K562 (cell line): ENCODE measurements at regions not wholly inside any gene's neighbourhood (a gene's known extent, or its start where the extent isn't known, plus 50 kb on each side); places are given as distances from the start of the nearest gene placed in this dataset.

Experiments
- ATAC-seq: fragments of 200-7000 bp; cut with Tn5 transposase; 3 replicates; pipeline ENCODE4 v1.9.1; 2020; ENCODE audit warnings: moderate library complexity
- BruUV-seq: library from RNA; stranded (reverse); fragments of 400-500 nt; replicated peaks from 2 replicates; lab custom pipeline; 2021; lab: Mats Ljungman, UMichigan
- CTCF ChIA-PET: fragments of 300-600 bp; formaldehyde crosslinking; extraction: SDS; loops from one replicate; lab custom pipeline; 2021; ENCODE audit warnings: low intra/inter-chr PET ratio; lab: Yijun Ruan, JAX
- POLR2A ChIA-PET: fragments of 300-600, 350-650 bp; sonication (Branson Sonifier 250); formaldehyde crosslinking; extraction: SDS; loops from one replicate; lab custom pipeline; 2021; ENCODE audit warnings: antibody characterized with exemption, inconsistent platforms; lab: Yijun Ruan, JAX
- DNase-seq, 4 experiments: peaks; one replicate each; pipeline versions ENCODE4 v3.0.0 to v3.0.0-alpha.2; 2011 to 2018; ENCODE audit warnings: low spot score in 3 of 4, mixed read lengths in 3 of 4; ENCODE audit errors: extremely low read depth in 1 of 4
- FAIRE-seq: peaks from 2 replicates; lab custom pipeline; 2011; peaks lifted over from hg19 to GRCh38; lab: Jason Lieb, UNC
- H2AFZ ChIP-seq: 2 replicates; pipeline ENCODE4 v1.6.0; 2011; ENCODE audit warnings: low read depth, low read length, control low read depth, inconsistent platforms
- H3K27ac ChIP-seq: fragments of 200-600 bp; 3 replicates; pipeline ENCODE4 v1.8.0; 2011; ENCODE audit warnings: low read depth, mild to moderate bottlenecking, control low read depth, inconsistent platforms, low read length, moderate library complexity, mixed read lengths; ENCODE audit errors: extremely low read depth
- H3K27me3 ChIP-seq, 2 experiments: fragments of 300-600 bp in 1 of 2; 2 replicates in 1 of 2; 3 replicates in 1 of 2; pipeline versions ENCODE4 v1.6.0 to v1.8.0; 2011; ENCODE audit warnings: inconsistent platforms in 2 of 2, low read length in 2 of 2, mild to moderate bottlenecking in 1 of 2, mixed read lengths in 1 of 2, moderate library complexity in 1 of 2; ENCODE audit not compliant: control insufficient read depth in 2 of 2, insufficient read depth in 2 of 2
- H3K36me3 ChIP-seq: fragments of 300-600 bp; 3 replicates; pipeline ENCODE4 v1.8.0; 2011; ENCODE audit warnings: mild to moderate bottlenecking, low read length, inconsistent platforms; ENCODE audit not compliant: control insufficient read depth, insufficient read depth
- H3K4me1 ChIP-seq, 2 experiments: fragments of 200-600 bp in 1 of 2; replicated peaks in 1 of 2; 2 replicates in 1 of 2; 3 replicates in 1 of 2; pipeline versions ENCODE4 v1.5.1 to v1.8.0; 2011; ENCODE audit warnings: inconsistent platforms in 2 of 2, low read length in 2 of 2, mild to moderate bottlenecking in 1 of 2, mixed read lengths in 1 of 2, moderate library complexity in 1 of 2; ENCODE audit not compliant: control insufficient read depth in 2 of 2, insufficient read depth in 2 of 2
- H3K4me2 ChIP-seq: 2 replicates; pipeline ENCODE4 v1.6.1; 2011; ENCODE audit warnings: low read length, control low read depth, inconsistent platforms, mixed read lengths; ENCODE audit not compliant: insufficient read depth
- H3K4me3 ChIP-seq: fragments of 200-600 bp; sonication (generic), shearing (Covaris generic); 2 replicates; pipeline ENCODE4 v1.5.1; 2016; ENCODE audit warnings: control low read depth, inconsistent platforms
- H3K79me2 ChIP-seq: fragments of 200-600 bp; 3 replicates; pipeline ENCODE4 v1.8.0; 2011; ENCODE audit warnings: low read length, inconsistent platforms; ENCODE audit not compliant: control insufficient read depth, insufficient read depth
- H3K9ac ChIP-seq, 2 experiments: 2 replicates each; pipeline versions ENCODE4 v1.6.0 to v1.6.1; 2011; ENCODE audit warnings: low read depth in 2 of 2, low read length in 2 of 2, control low read depth in 1 of 2, inconsistent platforms in 1 of 2, mild to moderate bottlenecking in 1 of 2, mixed read lengths in 1 of 2; ENCODE audit not compliant: insufficient read depth in 1 of 2
- H3K9me1 ChIP-seq: one replicate; pipeline ENCODE4 v1.6.0; 2011; ENCODE audit warnings: inconsistent platforms, mild to moderate bottlenecking, low read length, moderate library complexity; ENCODE audit not compliant: control insufficient read depth, insufficient read depth
- H3K9me3 ChIP-seq: replicated peaks from 2 replicates; pipeline ENCODE4 v1.5.1; 2011; ENCODE audit warnings: low read depth, low read length, inconsistent platforms; ENCODE audit not compliant: control insufficient read depth, insufficient read depth
- H4K20me1 ChIP-seq: replicated peaks from 2 replicates; pipeline ENCODE4 v1.6.1; 2011; ENCODE audit warnings: low read length, inconsistent platforms, mixed read lengths; ENCODE audit not compliant: control insufficient read depth, insufficient read depth
- ADNP ChIP-seq: fragments of 200-800 bp; sonication (Bioruptor generic); IDR thresholded peaks from 2 replicates; pipeline ENCODE4 v1.6.1; 2016; ENCODE audit warnings: missing genetic modification characterization, missing compliant biosample characterization
- BDP1 ChIP-seq: IDR thresholded peaks from 3 replicates; pipeline ENCODE4 v1.6.1; 2011; ENCODE audit not compliant: insufficient read length, insufficient read depth
- DNMT1 ChIP-seq: fragments of 450-650 bp; IDR thresholded peaks from 2 replicates; pipeline ENCODE4 v1.6.1; 2016; ENCODE audit warnings: antibody characterized with exemption, mild to moderate bottlenecking
- NR2C1 ChIP-seq, 2 experiments: fragments of 450-650 bp; IDR thresholded peaks; 2 replicates each; pipeline ENCODE4 v1.6.1; 2017; ENCODE audit warnings: mild to moderate bottlenecking in 2 of 2, antibody characterized with exemption in 1 of 2, inconsistent platforms in 1 of 2, missing compliant biosample characterization in 1 of 2, missing genetic modification characterization in 1 of 2
- RBM17 ChIP-seq: fragments of 200-400 bp; formaldehyde crosslinking; IDR thresholded peaks from 2 replicates; pipeline ENCODE4 v1.6.1; 2017; ENCODE audit warnings: low read depth, mild to moderate bottlenecking, low read length, borderline replicate concordance
- SIN3B ChIP-seq: fragments of 450-650 bp; IDR thresholded peaks from 2 replicates; pipeline ENCODE4 v1.6.1; 2017; ENCODE audit warnings: low read depth, mild to moderate bottlenecking, moderate library complexity
- STAG1 ChIP-seq: sonication (generic); formaldehyde crosslinking; IDR thresholded peaks from 2 replicates; pipeline ENCODE4 v1.5.0; 2020; ENCODE audit warnings: missing genetic modification reagents, borderline replicate concordance
- TFAP4 ChIP-seq: sonication (generic); formaldehyde crosslinking; IDR thresholded peaks from 2 replicates; pipeline ENCODE4 v1.8.0; 2022; ENCODE audit warnings: missing genetic modification reagents, mild to moderate bottlenecking, moderate library complexity, borderline replicate concordance
- WGBS: fragments of 100-300 bp; shearing (Covaris generic); methylation state at CpG from one replicate; pipeline ENCODE4 v1.1.6; 2016; ENCODE audit warnings: low coverage, mixed read lengths; ENCODE audit not compliant: insufficient coverage; ENCODE audit errors: missing lambda C conversion rate; 5-methylcytosine and 5-hydroxymethylcytosine counted together
- in situ Hi-C: fragments of 300-500 bp; cut with MboI; formaldehyde crosslinking; loops from 4 replicates; pipeline ENCODE4 v1.15.0; 2018; ENCODE audit warnings: inconsistent platforms, mixed read lengths
- intact Hi-C: fragments of 100-400 bp; cut with micrococcal nuclease; formaldehyde crosslinking; loops from 2 replicates; pipeline ENCODE4 v1.14.2; 2022
- TF ChIP-seq, protein P1 (sequence below): fragments of 450-650 bp; formaldehyde crosslinking; IDR thresholded peaks from 2 replicates; pipeline ENCODE4 v1.4.0; 2020; ENCODE audit warnings: mild to moderate bottlenecking, moderate library complexity
- TF ChIP-seq, protein P2 (sequence below), 2 experiments: fragments of 150-350 bp in 1 of 2; IDR thresholded peaks; 2 replicates each; pipeline ENCODE4 v1.6.1; 2012 to 2016; ENCODE audit warnings: low read depth in 2 of 2, low read length in 2 of 2, mild to moderate bottlenecking in 1 of 2, moderate library complexity in 1 of 2
- TF ChIP-seq, protein P3 (sequence below), 2 experiments: fragments of 450-650 bp in 1 of 2; IDR thresholded peaks; 2 replicates each; pipeline ENCODE4 v1.6.1; 2011 to 2017; ENCODE audit warnings: low read depth in 2 of 2, antibody characterized with exemption in 1 of 2, borderline replicate concordance in 1 of 2, low read length in 1 of 2, mild to moderate bottlenecking in 1 of 2, mixed read lengths in 1 of 2; ENCODE audit not compliant: control insufficient read depth in 1 of 2

- Histone ChIP-seq H3K4me1 (no peaks in the 10 kb centered on the region), H3K79me2 (no peaks in the 10 kb centered on the region), H3K4me2 (no peak overlapping the region), H3K9me1 (no peaks in the 10 kb centered on the region), H3K27me3 (no peaks in the 10 kb centered on the region), H3K27ac (no peak overlapping the region), H2AFZ (no peak overlapping the region), H4K20me1 (no peaks in the 10 kb centered on the region), H3K9ac (no peak overlapping the region), H3K9me3 (no peaks in the 10 kb centered on the region), H3K36me3 (no peaks in the 10 kb centered on the region; the same call in 2 of the 3 replicates), H3K4me3 (no peak overlapping the region)
- DNase-seq, result no peak
- no peak for ATAC-seq
- intact Hi-C loops, result loop anchor here (5.0 kb wide), 1 partner anchor 179 kb away; no protein-coding TSS in a partner anchor
- in situ Hi-C loops, result loop anchor here (25.0 kb wide), 1 partner anchor 461 kb away; no protein-coding TSS in a partner anchor
- WGBS, result 30% methylated on average over 3 of the region's 3 CpGs
- no peak for FAIRE-seq
- CTCF ChIA-PET, result no interaction called here
- BruUV-seq, result no TSS peak
- POLR2A ChIA-PET, result no interaction called here
- TF ChIP-seq RBM17, result no peak
- TF ChIP-seq NR2C1 (IDR thresholded peaks at IDR 0.05), result no peak
- no peak for TF ChIP-seq NR2C1 (tag; IDR thresholded peaks at IDR 0.05)
- no peak for TF ChIP-seq SIN3B
- TF ChIP-seq, protein P1, sequence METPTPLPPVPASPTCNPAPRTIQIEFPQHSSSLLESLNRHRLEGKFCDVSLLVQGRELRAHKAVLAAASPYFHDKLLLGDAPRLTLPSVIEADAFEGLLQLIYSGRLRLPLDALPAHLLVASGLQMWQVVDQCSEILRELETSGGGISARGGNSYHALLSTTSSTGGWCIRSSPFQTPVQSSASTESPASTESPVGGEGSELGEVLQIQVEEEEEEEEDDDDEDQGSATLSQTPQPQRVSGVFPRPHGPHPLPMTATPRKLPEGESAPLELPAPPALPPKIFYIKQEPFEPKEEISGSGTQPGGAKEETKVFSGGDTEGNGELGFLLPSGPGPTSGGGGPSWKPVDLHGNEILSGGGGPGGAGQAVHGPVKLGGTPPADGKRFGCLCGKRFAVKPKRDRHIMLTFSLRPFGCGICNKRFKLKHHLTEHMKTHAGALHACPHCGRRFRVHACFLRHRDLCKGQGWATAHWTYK (CRISPR knock-in tag), result no peak
- no peak for TF ChIP-seq STAG1 (CRISPR knock-in tag)
- TF ChIP-seq ADNP (tag), result no peak
- TF ChIP-seq TFAP4 (CRISPR knock-in tag), result no peak
- TF ChIP-seq, protein P2, sequence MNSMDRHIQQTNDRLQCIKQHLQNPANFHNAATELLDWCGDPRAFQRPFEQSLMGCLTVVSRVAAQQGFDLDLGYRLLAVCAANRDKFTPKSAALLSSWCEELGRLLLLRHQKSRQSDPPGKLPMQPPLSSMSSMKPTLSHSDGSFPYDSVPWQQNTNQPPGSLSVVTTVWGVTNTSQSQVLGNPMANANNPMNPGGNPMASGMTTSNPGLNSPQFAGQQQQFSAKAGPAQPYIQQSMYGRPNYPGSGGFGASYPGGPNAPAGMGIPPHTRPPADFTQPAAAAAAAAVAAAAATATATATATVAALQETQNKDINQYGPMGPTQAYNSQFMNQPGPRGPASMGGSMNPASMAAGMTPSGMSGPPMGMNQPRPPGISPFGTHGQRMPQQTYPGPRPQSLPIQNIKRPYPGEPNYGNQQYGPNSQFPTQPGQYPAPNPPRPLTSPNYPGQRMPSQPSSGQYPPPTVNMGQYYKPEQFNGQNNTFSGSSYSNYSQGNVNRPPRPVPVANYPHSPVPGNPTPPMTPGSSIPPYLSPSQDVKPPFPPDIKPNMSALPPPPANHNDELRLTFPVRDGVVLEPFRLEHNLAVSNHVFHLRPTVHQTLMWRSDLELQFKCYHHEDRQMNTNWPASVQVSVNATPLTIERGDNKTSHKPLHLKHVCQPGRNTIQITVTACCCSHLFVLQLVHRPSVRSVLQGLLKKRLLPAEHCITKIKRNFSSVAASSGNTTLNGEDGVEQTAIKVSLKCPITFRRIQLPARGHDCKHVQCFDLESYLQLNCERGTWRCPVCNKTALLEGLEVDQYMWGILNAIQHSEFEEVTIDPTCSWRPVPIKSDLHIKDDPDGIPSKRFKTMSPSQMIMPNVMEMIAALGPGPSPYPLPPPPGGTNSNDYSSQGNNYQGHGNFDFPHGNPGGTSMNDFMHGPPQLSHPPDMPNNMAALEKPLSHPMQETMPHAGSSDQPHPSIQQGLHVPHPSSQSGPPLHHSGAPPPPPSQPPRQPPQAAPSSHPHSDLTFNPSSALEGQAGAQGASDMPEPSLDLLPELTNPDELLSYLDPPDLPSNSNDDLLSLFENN (IDR thresholded peaks at IDR 0.05; ENCODE audit: low read depth in 2 of 2, low read length in 2 of 2), result no peak
- TF ChIP-seq, protein P3, sequence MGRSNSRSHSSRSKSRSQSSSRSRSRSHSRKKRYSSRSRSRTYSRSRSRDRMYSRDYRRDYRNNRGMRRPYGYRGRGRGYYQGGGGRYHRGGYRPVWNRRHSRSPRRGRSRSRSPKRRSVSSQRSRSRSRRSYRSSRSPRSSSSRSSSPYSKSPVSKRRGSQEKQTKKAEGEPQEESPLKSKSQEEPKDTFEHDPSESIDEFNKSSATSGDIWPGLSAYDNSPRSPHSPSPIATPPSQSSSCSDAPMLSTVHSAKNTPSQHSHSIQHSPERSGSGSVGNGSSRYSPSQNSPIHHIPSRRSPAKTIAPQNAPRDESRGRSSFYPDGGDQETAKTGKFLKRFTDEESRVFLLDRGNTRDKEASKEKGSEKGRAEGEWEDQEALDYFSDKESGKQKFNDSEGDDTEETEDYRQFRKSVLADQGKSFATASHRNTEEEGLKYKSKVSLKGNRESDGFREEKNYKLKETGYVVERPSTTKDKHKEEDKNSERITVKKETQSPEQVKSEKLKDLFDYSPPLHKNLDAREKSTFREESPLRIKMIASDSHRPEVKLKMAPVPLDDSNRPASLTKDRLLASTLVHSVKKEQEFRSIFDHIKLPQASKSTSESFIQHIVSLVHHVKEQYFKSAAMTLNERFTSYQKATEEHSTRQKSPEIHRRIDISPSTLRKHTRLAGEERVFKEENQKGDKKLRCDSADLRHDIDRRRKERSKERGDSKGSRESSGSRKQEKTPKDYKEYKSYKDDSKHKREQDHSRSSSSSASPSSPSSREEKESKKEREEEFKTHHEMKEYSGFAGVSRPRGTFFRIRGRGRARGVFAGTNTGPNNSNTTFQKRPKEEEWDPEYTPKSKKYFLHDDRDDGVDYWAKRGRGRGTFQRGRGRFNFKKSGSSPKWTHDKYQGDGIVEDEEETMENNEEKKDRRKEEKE (IDR thresholded peaks at IDR 0.05; ENCODE audit: borderline replicate concordance in 1 of 2, control insufficient read depth in 1 of 2, low read depth in 2 of 2, low read length in 1 of 2), result no peak
- no peak for TF ChIP-seq BDP1
- no peak for TF ChIP-seq DNMT1
Observed at GRCh38 chr21:38173276-38174035, 83.3 kb upstream of the KCNJ15 start.
